ENCODE measurements at regions not wholly inside any gene's neighbourhood (a gene's known extent, or its start where the extent isn't known, plus 50 kb on each side); places are given as distances from the start of the nearest gene placed in this dataset.
A peak's percentile ranks its signal among the peaks of the same experiment; 100 is the strongest.
"Not testable (repeated sequence)": the region's sequence is repeated elsewhere in the genome, so short reads cannot be mapped to it uniquely, and the experiment has no call there.

DNA sequence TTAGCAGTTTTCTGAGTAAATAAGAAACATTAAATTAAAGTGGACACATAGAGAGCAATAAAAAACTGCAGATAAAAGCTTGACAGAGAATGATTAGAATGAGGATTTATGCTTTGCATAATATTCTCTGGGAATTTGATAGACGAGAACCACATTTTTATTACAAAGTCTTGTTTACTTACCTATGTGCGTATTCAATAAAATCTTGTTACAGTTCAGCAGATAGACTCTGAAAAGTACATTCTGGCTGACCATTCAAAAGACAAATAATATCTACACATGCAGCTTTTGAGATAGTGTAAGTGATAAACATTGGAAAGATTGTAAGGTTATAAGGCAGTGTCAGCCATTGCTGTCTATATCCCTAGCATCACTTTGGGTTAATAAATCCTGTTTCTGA, 381.6 kb downstream of the NYAP2 start:
- no peak for DNase-seq

DNA sequence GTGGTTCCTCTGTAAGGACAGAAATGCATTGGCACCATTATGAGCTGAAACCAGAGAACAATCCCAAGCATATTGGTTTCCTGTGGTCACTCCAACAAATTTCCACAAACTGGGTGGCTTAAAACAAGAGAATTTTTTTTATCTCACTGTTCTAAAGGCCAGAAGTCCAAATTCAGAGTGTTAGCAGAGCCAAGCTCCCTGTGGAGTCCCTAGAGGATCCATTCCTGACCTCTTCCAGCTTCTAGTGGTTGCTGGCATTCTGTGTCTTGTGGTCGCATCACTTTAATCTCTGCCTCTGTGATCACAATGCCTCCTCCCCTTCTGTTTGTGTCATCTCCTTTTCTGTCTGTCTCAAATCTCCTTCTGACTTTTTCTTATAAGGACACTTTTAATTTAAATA, 380.3 kb downstream of the NYAP2 start:
- DNase-seq: no peak

DNA sequence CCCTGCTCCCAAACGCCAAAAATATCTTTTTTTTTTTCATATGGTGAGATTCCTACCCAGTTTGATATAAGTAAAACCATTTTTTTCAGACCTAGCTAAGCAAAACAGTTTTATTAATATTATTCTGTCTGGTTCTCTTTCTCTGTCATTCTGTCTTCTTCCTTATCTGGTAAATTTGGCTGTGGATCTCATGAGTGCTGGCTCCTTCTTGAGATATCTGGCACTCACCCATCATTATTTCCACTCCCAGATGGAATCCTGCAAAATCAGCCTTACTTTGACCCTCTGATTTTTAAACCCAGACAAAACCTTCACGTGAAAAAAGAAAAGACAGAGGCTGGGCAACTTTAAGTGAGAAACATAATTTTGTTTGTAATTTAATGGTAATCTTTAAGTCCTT, 373.6 kb downstream of the NYAP2 start:
- DNase-seq: no peak

DNA sequence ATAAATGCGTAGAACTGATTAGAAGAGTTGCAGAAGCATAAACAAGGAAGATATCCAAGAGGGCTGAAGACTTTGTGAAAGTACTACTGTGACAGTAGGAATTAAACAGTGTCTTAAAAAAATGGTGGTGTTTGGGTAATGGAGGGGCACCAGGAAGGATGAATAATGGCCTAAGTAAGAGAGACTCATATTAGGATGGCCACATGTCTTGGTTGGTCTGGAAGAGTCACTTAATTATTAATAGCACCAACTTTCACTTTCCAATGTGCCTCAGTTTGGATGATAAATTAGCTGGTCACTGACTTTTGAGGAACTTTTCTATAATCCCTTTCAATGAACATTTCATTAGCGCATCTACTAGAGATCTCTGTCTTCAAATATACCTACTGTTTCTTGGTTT, 372.2 kb downstream of the NYAP2 start:
- DNase-seq: no peak

DNA sequence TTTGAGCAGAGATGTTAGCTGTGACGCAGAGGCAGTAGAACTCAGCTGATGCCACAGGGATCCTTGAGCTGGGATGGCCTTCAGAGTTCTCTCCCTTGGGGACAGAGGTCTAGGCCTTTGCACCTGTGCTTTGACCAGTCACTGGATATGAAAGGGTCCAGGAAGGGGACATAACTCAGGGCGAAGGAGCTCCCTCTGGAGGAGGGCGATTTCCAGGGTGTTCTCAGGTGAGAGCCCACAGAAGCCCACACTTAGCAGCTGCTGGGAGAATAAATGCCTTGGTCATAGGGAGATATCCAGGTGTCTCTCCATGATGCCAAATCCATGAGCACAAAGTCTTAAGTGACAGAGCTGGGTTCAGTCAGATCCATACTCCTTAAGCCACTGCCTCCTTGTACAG, 369.2 kb downstream of the NYAP2 start:
- DNase-seq: no peak

DNA sequence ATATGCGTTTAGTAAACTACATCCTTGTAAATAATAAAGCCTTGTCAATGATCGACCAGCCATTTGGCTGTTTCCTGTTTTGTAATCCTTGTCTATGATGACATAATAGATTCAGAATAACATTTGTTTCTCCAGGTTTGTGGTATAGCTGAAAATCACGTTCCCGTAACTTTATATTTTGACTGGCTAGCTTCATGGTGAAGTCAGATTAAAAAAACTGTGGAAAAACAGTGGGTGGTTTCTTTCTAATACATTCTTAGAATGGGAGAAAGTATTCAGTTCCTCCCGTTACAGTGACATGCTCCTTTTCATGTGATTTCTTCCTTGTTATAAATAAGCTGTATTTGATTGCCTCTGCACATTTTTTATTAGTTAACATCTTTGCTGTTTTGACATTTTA, 366.9 kb downstream of the NYAP2 start:
- DNase-seq: no peak

DNA sequence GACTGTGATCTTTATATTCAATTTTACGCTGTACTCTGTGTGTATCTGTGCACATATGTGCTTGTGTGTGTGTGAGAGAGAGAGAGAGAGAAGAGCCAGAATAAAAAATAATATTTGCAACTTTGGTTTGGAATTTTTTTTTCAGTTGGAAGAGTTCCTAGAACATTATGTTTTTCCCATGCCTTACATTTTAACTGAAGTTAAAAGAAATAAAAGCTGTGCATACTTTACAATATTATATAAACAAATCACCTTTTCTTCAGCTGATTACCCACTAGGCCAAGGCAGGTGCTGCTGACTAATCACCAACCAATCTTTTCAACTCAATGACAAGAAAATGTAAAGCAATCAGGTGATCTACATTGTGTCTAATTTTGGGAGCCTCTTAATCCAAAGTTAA, 366.3 kb downstream of the NYAP2 start:
- DNase-seq: no peak

DNA sequence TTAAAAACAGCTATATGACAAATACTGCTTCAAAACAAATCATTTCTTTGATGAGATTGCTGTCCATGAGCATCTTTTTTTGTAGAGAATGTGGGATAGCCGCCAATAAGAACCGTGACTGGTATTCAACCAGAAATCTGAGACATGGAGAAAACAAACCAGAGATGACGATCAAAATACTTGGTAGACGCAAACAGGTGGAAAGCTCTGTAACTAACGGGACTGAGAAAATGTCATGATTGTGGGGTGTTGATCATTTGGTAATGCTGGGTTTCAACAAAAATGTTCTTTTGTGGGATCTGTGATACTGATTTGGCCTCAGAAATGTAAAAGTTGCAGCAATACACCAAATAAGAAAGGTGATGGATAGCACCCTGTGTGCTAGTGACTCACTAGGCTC, 364.8 kb downstream of the NYAP2 start:
- no peak for DNase-seq

DNA sequence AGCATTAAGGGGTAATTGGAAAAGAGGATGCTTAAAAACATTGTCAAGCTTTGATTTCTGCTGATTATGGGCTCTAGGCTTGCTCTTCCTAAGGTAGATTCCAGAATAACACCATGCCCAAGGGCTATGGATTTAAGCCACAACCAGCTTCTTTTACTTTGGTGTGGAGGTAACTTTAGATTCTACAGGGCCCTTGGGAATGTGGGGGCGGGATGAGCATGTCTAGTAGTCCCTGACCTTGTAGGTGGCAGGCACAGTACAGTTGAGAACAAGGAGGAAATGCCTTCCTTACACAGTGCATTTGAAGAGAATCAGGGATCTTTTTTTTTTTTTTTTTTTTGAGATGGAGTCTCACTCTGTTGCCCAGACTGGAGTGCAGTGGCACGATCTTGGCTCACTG, 364.2 kb downstream of the NYAP2 start:
- no peak for DNase-seq

DNA sequence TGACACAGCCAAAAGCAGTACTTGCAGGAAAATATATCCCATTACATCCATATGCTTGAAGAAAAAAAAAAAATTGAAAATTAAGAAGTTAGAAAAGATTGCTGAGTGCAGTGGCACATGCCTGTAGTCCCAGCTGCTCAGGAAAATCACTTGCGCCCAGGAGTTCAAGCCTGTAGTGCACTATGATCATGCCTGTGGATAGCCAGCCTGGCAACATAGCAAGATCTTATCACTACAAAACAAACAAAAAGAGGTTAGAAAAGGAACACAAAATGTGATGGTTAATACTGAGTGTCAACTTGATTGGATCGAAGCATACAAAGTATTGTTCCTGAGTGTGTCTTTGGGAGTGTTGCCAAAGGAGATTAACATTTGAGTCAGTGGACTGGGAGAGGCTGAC, 361.9 kb downstream of the NYAP2 start:
- no peak for DNase-seq

DNA sequence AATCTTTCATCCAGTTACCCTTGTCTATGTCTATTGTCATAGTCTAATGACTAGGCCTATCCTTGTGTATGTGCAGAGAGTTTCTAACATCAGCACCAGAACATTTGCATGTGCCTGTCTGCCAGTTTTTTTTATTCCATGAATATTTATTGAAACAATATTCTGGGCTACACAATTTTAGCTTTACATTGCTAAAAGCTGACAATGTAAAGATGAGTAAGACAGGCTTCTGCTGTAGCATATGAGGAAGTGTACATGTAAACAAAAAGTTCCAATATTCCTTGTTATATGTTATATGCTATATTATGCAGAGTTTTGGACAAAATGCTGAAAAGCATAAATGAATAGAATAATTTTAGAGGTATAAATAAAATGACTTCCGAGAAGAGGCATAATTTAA, 357.7 kb downstream of the NYAP2 start:
- DNase-seq: no peak

DNA sequence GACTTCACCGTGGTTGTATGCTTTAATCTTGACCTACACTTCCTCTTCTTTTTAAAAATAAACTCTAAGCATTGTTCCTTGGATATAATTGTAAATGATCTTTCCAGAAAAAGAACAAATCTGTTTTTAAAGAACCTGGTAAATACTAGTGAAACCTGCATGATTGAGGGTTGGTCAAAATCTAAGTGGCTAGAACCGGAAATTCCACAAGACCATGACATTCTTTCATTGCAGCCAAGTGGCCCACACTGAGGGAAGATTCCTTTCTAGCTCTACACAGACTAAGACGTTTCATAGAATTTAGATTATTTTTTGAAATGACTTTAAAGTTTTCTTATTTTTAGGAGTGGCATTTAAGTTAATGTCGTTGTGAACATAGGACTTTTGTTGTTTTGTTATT, 356.7 kb downstream of the NYAP2 start:
- DNase-seq: no peak

DNA sequence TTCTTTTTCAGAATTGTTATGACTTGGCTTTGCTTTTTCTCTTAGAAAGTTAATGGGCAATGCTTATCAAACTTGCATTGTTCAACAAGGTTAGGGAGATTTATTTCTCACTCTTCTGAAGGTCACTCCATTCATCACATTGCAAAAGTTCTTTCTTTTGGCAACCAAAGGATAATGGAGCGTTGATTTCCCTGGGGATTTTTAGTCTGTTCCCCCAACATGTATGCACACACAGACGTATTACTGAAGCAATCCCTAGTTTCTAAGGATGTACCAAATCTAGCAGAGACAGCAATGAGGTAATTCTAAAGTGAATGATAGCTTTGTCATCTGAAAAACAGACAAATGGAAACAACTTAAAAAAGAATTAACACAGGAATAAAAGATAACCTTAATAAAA, 349.1 kb downstream of the NYAP2 start:
- no peak for DNase-seq

DNA sequence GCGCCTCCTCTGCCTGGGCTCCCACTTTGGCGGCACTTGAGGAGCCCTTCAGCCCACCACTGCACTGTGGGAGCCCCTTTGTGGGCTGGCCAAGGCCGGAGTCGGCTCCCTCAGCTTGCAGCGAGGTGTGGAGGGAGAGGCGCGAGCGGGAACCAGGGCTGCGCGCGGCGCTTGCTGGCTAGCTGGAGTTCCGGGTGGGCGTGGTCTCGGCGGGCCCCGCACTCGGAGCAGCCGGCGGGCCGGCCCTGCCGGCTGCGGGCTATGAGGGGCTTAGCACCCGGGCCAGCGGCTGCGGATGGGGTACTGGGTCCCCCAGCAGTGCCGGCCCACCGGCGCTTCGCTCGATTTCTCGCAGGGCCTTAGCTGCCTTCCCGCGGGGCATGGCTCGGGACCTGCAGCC, 344.5 kb downstream of the NYAP2 start:
- not testable (repeated sequence) for DNase-seq

DNA sequence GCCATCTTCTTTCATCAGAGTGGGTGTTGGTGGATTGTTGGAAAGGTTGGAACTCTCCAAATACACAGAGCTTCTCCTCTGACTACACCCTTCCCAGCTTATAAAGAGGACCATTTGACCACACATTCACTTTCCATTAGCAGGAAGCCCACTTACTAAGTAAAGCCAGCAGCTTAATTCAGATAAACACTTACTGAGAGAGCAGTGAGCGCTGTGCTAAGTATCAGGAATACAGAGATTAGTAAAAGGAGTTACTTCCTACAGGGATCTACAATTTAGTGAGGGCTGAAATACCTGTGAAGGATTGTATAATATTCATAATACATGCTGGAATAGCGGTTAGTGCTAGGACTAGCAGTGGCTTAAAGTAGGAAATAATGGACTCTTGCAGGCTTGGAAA, 343.0 kb downstream of the NYAP2 start:
- DNase-seq: no peak

DNA sequence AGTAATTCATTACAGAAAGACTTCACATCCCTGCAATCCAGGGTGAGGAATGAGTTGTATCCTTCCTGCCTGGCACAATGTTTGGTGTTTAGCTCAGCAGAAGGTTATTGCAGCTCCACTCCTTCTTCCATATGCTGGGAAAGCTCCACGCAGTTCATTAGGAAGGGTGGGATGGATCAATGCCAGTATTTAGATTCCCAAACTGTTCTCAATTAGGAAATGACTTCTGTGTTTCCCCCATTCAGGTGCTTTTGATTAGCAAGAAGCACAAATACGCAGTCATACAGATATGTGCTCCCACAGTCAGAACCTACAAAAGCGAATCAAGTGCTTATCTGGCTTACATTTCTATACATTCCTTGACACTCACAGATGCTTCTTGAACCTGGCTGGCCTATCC, 340.6 kb downstream of the NYAP2 start:
- DNase-seq: no peak

DNA sequence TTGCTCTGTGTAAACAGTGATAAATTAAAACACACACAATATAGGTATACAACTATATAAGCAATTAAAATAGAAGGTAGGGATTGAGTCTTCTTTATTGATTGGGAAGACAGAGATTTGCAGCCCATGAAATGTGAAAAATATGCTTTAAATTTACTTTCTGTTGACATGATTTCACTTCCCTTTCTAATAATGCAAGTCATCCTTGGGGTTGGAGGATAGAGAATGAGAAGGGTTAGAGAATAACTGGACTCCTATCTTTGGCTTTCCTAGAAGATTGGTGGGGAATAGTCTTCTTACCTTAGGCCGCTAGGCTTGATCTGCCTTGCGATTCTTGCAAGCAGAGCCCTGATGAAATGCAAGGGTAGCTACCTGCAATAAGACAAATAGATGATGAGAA, 339.8 kb downstream of the NYAP2 start:
- DNase-seq: peak in 1 of 2 donors; percentile 4

DNA sequence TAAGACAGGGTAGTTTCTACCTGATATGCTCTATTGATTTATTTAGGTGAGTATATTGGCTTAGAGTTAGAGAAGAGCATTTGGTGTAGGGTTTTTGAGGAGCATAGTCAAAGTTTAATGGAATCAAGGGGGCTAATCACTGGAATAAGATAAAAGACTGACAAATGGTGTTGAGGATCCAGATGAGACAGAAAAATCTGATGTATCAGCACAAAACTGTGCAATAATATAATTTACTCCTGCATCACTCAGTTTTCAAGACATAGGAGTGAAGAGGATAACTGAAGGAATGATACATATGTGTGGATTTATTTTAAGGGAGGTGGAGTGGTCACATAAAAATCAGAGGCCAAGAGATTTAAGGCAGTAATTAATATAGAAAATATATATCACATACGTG, 339.2 kb downstream of the NYAP2 start:
- DNase-seq: no peak

DNA sequence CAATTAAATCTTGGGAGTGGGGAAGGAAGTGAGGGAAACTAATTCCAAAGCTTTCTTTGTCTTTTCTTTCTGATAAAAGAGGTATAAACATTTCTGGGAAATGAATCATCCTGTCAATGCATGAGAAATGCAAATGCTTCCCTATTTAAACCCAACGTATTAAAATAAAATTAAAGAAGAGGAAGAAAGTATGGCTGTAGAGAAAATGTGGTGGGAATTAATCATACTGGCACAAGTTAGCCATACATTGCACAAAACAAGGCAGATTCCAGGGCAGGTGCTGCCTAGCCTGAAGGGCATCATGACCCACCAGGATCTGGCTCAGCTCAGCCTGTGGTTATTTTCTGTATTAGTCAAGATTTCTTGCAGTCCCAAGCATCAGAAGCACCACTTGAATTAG, 338.0 kb downstream of the NYAP2 start:
- DNase-seq: no peak

DNA sequence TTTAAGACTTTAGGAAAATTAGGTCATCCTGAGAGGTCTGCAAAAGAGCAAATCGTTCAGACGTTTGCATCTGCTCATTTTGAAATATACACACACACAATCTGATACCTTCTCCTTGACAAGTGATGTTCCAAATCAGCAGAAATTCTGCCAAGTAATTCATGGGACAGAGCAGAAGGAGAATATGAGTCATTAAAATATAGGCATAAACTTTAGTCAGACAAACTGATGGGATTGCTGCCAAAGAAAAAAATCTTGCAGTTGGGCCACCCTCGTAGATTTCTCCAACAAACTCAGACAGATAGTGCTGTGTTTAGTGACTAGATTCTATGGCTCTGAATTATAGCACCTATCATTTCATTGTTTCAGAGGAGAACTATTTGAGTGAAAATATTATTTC, 336.3 kb downstream of the NYAP2 start:
- no peak for DNase-seq

DNA sequence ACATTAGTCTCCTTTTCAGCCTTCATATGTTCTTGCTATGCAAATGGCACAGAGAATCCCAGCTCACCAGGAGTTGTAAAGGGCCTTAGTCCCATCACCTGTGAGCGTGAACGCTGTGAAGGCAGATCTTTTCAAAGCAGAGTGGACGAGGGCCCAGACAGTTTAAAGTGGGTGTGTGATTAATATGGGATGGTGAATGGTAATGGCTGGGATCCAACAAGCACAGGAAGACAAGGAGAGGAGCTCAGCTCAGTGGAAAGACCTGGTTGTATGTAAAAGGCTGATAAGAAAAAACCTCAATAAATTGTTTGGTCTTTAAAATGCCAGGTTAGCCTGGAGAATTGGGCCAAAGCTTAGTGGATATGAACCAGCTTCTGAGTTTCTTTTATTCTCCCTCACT, 326.2 kb downstream of the NYAP2 start:
- no peak for DNase-seq
